NCI-H748 (cell line): ENCODE measurements at regions not wholly inside any gene's neighbourhood (a gene's known extent, or its start where the extent isn't known, plus 50 kb on each side); places are given as distances from the start of the nearest gene placed in this dataset.
A peak's percentile ranks its signal among the peaks of the same experiment; 100 is the strongest.

Experiments
- DNase-seq: peaks from one replicate; lab custom pipeline; 2025; ENCODE audit not compliant: unreplicated experiment; lab: John Stamatoyannopoulos, UW

DNA sequence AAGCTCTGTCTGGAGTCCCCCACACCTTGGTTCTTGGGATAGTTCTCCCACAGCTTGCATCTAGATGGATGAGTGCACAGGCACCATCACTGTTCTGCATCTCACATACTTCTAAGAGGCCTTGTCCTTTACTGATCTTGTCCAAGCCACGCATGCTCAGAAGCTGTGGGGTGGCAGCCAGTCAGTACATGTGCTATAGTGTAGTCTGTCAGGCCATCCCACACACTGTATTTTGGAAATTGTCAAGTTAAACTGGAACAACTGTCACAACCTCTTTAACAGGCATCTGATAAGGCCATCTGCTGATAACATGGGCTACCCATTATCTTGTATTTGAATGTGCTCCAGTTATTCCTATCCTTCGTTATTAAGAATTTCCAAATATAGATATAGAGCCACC is 296.5 kb upstream of the AZI2 start:
- no peak for DNase-seq

DNA sequence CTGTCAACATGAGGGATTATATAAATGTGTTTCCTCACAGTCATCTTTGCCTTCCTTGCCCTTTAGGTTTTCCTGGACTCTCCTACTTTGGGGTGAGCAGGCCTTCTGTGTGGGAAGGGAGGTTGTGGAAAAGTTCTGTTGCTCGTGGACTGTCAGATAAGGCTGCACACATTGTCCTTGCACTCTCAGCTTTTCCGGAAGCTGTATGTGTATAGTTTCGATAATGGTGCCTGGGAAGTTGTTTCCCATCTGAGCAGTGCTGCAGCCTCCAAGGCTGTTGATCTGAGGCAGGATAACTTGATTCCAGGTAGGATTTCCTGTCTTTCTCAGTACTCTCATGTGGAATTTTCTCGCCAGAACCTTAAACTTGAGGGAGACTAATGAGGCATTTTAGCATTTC is 297.8 kb upstream of the AZI2 start:
- DNase-seq = no peak

- no peak for DNase-seq
Observed at GRCh38 chr3:28649266-28649665, 300.6 kb upstream of the AZI2 start.

DNA sequence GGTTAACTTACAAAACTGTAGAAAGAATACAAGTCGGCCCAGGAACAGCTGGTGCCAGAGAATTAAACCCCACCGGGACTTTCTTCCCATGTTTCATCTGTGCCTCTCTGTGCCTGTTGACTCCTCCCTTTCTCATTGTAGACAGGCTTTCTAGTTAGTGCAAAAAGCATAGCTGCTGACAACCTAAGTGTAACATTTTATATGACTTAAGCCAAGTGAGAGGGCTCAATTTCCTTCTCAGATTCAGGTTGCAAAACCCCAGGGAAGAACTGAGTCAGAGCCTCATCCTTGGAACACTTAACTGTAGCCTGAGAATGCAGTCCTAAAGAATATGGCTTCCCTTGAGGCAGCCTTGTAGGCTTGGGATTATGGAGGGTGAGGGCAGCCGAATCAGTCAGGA is 302.5 kb upstream of the AZI2 start:
- DNase-seq = no peak

DNA sequence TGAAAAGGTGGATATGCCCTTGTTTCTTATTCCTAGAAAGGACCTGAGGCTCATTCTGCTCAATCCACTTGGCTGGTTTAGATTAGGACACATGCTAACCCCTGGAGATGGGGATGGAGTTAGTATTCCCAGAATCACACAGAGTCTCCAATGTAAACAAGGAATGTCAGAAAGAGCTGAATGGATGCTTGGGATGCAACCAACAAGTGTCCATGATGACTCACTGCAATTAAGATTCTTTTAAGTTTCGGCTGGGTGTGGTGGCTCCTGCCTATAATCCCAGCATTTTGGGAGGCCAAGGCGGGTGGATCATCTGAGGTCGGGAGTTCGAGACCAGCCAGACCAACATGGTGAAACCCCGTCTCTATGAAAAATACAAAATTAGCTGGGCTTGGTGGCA is 315.5 kb upstream of the AZI2 start:
- DNase-seq = no peak

DNA sequence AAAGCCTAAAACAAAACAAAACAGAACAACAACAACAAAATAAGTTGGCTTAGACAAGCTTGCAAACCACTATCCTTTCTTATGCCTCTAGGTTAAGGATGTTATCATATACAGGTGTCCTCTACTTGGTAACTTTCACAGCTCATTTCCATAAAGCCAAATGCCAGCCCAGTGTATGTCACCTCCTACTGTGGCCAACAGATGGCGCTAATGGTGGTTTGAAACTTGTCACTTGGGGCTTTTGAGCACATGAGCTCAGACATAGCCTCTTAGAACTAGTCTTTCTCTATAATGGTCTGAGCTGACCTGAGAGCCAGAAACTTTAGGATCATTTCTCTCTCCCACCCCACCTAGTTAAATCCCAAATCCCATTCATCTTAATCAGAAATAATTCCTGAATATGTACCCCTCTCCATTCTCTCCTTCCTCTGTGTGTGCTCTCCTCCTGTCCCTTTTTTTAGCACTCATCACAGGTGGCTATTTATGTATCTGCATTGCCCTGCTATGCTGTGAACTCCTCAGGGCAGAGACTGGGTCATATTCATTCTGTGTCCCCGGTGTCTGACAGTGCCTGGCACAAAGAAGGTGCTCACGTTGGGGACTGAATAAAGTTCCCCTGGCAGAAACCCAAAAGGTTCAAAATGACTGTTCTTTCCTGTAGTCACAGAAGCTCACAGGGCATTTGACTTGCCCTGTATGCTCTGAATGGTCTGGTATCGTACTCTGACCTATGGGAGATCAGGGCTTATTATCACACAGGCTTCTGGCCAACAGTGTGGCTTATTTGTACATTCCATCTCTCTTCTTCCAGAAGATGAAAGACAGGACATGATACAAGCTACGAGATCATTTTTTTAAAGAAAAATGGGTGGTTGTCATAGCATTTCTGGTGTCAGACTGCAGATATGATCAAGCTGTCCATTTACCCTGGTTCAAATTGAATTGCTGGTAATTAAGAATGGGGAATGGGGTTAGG is 319.3 kb upstream of the AZI2 start:
- peak; percentile 75 for DNase-seq

- DNase-seq = no peak
Observed at GRCh38 chr3:28669870-28670269, 321.2 kb upstream of the AZI2 start.

DNA sequence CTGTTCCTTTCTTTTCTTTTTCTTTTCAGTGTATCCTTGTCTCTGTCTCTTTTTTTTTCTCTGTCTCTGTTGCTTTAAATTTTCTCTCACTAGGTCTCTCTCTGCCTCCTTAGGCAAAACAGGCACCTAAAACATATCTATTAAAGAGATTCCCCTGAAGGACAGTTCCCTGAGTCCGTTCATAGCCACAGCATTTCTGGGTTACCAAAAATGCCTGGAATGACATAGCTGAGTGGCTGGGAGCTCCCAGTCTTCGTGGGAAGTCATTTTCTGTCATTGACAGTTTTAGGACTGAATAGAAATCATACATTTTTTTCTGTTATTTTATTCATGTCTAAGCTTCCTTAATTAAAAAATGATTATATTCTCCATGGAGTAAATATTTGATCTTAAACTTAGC is 323.8 kb upstream of the AZI2 start:
- no peak for DNase-seq

DNA sequence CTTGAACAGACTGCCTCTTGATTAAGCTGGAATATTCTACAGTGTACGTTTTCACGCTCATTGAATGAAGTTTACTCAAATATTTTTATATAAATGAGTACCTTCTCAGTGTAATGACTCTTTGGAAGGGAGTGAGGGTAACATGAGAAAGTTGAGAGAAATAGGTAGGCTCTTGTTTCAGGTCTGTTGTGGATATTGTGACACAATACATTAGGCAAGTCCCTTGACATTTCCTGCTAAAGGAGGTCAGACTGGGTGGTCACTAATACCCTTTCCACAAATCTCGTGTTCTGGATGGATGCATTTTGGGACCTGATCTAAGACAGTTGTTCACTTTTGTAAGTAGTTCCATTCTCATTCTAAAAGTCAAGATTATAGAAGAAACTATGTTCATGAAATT is 324.8 kb upstream of the AZI2 start:
- DNase-seq = no peak

DNA sequence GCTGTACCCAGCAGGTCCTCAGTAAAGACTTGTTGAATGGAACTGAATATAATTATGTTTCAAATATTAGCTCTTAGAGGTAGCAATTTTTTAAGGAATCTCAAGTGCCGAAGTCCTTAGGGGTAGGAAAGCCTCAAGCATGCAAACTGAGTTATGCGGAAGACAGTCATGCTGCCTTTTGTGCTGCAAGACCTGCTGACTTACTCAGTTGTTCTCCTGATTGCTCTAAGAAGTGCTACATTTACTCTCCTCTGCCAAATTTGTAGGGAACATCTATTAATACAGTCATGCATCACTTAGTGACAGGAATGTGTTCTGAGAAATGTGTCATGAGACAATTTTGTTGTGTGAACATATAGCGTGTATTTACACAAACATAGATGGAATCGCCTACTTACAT is 325.6 kb upstream of the AZI2 start:
- no peak for DNase-seq

GRCh38 chr3:28677581-28677980 is 329.0 kb upstream of the AZI2 start:
- DNase-seq = no peak

DNA sequence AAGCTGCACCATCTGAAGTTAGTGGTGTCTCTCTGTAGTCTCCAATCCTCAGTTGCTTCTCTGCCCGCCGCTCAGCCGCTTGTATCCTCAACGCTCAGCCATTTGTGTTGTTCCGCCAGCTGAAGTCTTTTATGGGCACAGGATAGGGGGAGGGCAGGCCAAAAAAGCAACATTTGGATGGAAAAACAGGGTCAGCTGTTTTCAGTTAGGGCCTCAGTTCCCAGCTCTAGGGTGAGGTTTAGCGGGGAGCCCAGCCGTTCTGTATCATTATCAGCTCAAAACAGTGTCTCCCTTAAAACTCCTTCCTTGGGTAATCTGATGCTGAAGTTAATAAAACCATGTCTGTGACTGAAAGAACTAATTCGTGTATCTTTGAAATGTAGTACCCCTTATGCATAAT is 329.5 kb upstream of the AZI2 start:
- DNase-seq = no peak

DNA sequence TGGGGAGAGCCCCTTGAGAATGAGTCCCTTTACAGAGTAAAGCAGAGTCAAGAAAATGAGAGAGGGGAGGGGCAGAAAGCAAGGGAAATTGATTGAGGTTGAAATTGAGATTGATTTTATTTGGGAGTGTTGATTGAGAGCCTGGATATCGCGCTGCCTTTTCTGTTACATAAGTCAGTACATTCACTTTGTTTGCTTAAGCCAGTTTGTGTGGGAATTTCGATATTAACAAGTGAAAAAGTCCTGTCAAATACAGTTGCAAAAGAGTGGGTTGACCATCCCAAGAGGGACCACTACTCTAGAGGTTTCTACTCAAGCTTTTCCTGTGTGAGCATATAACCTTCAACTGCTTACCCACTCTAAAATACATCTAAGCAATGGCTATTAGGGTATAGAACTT is 331.4 kb upstream of the AZI2 start:
- no peak for DNase-seq

DNA sequence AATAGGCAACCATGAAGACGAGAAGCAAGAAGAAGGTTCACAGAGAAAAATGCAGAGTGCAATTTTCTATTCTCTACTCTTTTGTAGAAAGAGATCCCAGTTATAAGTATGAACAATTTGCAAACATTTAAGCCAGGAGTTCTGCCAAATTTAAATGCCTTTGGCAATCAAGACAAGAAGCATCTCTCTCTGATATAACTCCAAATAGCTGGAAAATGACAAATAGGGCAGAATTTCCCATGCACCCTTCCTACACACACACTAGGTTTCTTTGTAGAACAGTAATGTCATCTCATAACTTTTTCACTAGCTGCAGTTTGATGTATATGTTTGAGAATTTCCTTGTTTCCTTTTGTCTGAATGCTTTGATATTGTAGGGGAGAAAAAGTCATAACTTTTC is 333.5 kb upstream of the AZI2 start:
- DNase-seq = no peak

DNA sequence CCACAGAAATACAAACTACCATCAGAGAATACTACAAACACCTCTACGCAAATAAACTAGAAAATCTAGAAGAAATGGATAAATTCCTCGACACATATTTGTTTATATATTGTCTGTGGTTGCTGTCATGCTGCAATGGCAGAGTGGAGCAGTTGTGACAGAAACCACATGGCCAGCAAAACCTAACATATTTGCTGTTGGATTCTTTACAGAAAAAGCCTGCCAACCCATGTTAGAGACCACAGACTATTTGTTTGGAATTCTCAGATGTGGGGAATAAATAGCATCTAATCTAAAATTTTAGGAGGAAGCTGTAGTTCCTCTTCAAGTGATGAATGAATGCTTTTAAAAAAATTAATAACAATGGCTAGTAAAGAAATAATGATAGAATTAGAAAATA is 341.6 kb upstream of the AZI2 start:
- no peak for DNase-seq

DNA sequence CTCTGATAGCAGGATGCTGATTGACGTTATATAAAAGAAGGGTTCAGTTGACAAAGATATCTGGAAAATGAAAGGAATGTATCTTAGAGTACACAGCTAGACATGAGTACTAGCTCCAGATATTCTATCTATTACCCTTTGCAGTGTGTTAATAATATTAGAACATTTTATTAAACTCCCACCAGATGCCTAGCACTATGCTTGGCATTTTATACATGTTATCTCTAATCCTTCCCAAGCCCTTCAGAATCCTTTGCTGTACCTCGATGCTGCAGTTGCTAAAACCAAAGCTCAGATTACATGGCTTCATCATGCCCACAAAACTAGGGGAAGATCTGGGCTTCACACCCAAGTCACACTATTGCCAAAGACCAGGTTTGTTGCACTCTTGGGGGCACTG is 350.1 kb upstream of the AZI2 start:
- peak; percentile 33 for DNase-seq

DNA sequence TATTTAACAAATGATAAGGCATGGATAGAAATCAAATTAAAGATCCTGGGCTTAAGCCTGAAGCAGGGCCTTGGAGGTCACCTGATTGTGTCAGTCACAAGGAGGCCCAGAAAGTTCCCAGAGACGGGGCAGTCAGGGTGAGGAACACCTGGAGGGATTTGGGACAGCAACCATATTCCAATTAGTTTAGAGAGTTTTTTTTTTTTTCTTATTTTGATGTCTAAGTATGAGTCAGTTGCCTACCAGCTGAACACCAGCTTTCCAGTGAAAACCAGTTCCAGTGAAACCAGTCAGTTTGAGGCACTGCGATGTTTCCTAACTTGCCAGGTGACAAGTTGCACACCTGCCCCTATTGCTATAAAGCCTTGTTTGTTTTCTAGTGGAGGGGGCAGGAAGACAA is 350.7 kb upstream of the AZI2 start:
- DNase-seq = peak; percentile 87

DNA sequence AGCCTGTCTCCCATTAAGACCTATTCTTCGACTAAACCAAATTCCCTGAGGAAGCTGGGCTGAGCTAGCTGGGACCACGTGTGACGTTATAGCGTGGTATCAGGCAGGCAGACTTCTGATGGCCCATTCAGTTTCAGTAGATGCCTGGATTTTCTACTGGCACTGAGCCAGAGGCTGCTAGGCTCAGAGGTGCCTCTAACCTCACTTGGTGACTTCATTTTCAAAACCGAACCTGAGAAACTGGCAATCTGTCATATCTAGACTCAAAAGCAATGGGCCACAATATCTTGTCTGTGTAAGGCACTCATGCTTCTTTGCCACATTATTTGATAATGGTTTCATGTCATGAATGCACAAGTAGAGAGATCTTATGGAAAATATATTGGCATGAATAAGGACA is 352.1 kb upstream of the AZI2 start:
- peak; percentile 47 for DNase-seq

DNA sequence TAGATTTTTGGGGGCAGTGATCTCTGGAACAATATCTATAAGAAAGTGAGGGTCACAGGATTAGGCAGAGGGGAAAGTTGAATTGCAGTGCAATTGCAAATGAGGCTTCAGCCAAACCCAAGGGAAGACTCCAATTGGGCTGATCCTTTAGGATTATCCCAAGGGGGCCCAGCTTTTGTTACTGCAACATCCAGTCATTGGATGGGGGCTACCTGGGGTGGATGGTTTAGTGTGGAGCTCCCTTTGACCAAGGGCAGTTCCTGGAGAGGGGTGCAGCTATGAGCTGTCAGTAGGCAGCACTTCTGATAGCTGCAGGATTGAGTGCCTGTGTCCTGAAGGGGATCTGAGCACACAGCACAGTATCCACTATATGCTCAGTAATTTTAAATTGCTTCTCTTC is 355.2 kb upstream of the AZI2 start:
- DNase-seq = no peak

GRCh38 chr3:28711293-28711692 is 362.7 kb upstream of the AZI2 start:
- no peak for DNase-seq

DNA sequence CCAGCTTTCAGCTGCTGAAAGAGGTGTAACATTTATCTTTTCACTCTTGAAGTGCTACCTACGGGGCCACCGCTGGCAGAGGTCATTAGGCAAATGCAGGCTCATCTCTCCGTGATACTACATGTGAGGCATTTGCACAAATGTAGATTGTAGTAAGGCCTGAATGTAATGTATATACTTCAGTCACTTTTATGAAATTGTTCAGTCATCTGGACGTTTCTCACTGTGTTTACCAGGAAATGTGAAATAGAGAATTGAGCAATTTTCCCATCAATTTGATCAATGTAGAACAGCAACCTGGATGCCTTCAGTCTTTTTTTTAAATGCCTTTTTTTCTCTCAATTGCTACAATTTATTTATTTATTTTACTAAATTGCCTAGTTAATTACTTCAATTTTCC is 368.3 kb upstream of the AZI2 start:
- no peak for DNase-seq

- no peak for DNase-seq
Observed at GRCh38 chr3:28718074-28718849, 369.6 kb upstream of the AZI2 start.
